Esophagus muscularis mucosa (tissue), 4 donors: ENCODE measurements at regions not wholly inside any gene's neighbourhood (a gene's known extent, or its start where the extent isn't known, plus 50 kb on each side); places are given as distances from the start of the nearest gene placed in this dataset.

Source experiments
- CTCF ChIP-seq, 3 experiments: fragments of 200-600 bp in 2 of 3; fragments of 450-650 bp in 1 of 3; sonication (generic) in 2 of 3; IDR thresholded peaks; one replicate each; pipeline ENCODE4 v1.5.1; 2017 to 2019; ENCODE audit warnings: antibody characterized with exemption in 3 of 3, mild to moderate bottlenecking in 2 of 3, moderate library complexity in 1 of 3
- EP300 ChIP-seq: sonication (generic); formaldehyde crosslinking; IDR thresholded peaks from one replicate; pipeline ENCODE4 v1.6.1; 2017; ENCODE audit warnings: antibody characterized with exemption
- POLR2A ChIP-seq: fragments of 450-650 bp; IDR thresholded peaks from one replicate; pipeline ENCODE4 v1.6.1; 2017; ENCODE audit warnings: antibody characterized with exemption, moderate library complexity, mild to moderate bottlenecking, low read depth
- POLR2AphosphoS5 ChIP-seq, 2 donors: sonication (generic); formaldehyde crosslinking; IDR thresholded peaks; one replicate each; pipeline ENCODE4 v1.6.1; 2017; ENCODE audit warnings: antibody characterized with exemption in 2 of 2

- no peak for TF ChIP-seq POLR2A
- no peak for TF ChIP-seq CTCF (IDR thresholded peaks at IDR 0.05)
- TF ChIP-seq EP300, result no peak
- no peak for TF ChIP-seq POLR2AphosphoS5 (IDR thresholded peaks at IDR 0.05)
Measured at GRCh38 chr16:6105115-6105514, 1007.5 kb upstream of the EEF2KMT start.
